ENCODE measurements at regions not wholly inside any gene's neighbourhood (a gene's known extent, or its start where the extent isn't known, plus 50 kb on each side); places are given as distances from the start of the nearest gene placed in this dataset.
"Not testable (repeated sequence)": the region's sequence is repeated elsewhere in the genome, so short reads cannot be mapped to it uniquely, and the experiment has no call there.

- no peak for DNase-seq
Measured at GRCh38 chrX:15114743-15115566, 154.9 kb downstream of the ASB9 start.

- DNase-seq: peak; percentile 27
Measured at GRCh38 chrX:15107367-15107988, 162.4 kb downstream of the ASB9 start.

GRCh38 chrX:15098505-15098904 is 171.4 kb downstream of the ASB9 start:
- DNase-seq: no peak

- DNase-seq: no peak
Measured at GRCh38 chrX:15087747-15088146, 182.1 kb downstream of the ASB9 start.

- DNase-seq: no peak
Measured at GRCh38 chrX:15073313-15073712, 196.6 kb downstream of the ASB9 start.

GRCh38 chrX:15072880-15073279 is 197.0 kb downstream of the ASB9 start:
- DNase-seq: no peak

- no peak for DNase-seq
Measured at GRCh38 chrX:15072259-15072658, 197.6 kb downstream of the ASB9 start.

- no peak for DNase-seq
Measured at GRCh38 chrX:15059474-15059873, 186.3 kb downstream of the MOSPD2 start.

GRCh38 chrX:15056044-15056443 is 182.8 kb downstream of the MOSPD2 start:
- no peak for DNase-seq

- no peak for DNase-seq
Measured at GRCh38 chrX:15055146-15055930, 182.1 kb downstream of the MOSPD2 start.

- no peak for DNase-seq
Measured at GRCh38 chrX:15050395-15050794, 177.2 kb downstream of the MOSPD2 start.

- DNase-seq: no peak
Measured at GRCh38 chrX:15043538-15043937, 170.3 kb downstream of the MOSPD2 start.

- DNase-seq: no peak
Measured at GRCh38 chrX:15033917-15034316, 160.7 kb downstream of the MOSPD2 start.

- no peak for DNase-seq
Measured at GRCh38 chrX:15017491-15017890, 144.3 kb downstream of the MOSPD2 start.

- no peak for DNase-seq
Measured at GRCh38 chrX:15016051-15016450, 142.8 kb downstream of the MOSPD2 start.

GRCh38 chrX:15014281-15014680 is 141.1 kb downstream of the MOSPD2 start:
- DNase-seq: no peak

GRCh38 chrX:15013461-15013860 is 140.2 kb downstream of the MOSPD2 start:
- no peak for DNase-seq

GRCh38 chrX:14997271-14997670 is 124.0 kb downstream of the MOSPD2 start:
- no peak for DNase-seq

- not testable (repeated sequence) for DNase-seq
Measured at GRCh38 chrX:14984425-14984824, 111.2 kb downstream of the MOSPD2 start.
